HEK293 (cell line): ENCODE measurements at regions not wholly inside any gene's neighbourhood (a gene's known extent, or its start where the extent isn't known, plus 50 kb on each side); places are given as distances from the start of the nearest gene placed in this dataset.

ENCODE experiments used
- CTCF ChIA-PET: fragments of 350-600 bp; formaldehyde crosslinking; extraction: SDS; loops from one replicate; lab custom pipeline; 2021; ENCODE audit warnings: antibody characterized with exemption; lab: Yijun Ruan, JAX
- POLR2A ChIA-PET: fragments of 300-600 bp; formaldehyde crosslinking; extraction: SDS; loops from one replicate; lab custom pipeline; 2020; ENCODE audit warnings: antibody characterized with exemption, inconsistent platforms; lab: Yijun Ruan, JAX
- H3K27ac ChIP-seq: fragments of 200-500 bp; sonication (Bioruptor generic); 2 replicates; pipeline ENCODE4 v1.5.1; 2014; ENCODE audit warnings: low read depth, low read length, control low read depth, inconsistent platforms; ENCODE audit errors: extremely low read depth
- H3K36me3 ChIP-seq, 2 experiments: fragments of 200-500 bp in 1 of 2; sonication (Bioruptor generic) in 1 of 2; 1 replicate in 1 of 2; 2 replicates in 1 of 2; pipeline ENCODE4 v1.5.1; 2014 to 2017; ENCODE audit warnings: inconsistent platforms in 2 of 2, low read length in 2 of 2; ENCODE audit not compliant: control insufficient read depth in 2 of 2, insufficient read depth in 1 of 2
- H3K4me1 ChIP-seq: fragments of 200-500 bp; sonication (Bioruptor generic); 2 replicates; pipeline ENCODE4 v1.5.1; 2014; ENCODE audit warnings: mild to moderate bottlenecking, low read length, inconsistent platforms; ENCODE audit not compliant: control insufficient read depth, insufficient read depth
- H3K4me3 ChIP-seq: 2 replicates; pipeline ENCODE4 v1.5.1; 2011; ENCODE audit warnings: low read depth, mild to moderate bottlenecking, control low read depth, low read length, moderate library complexity
- H3K9me3 ChIP-seq: fragments of 200-500 bp; sonication (Bioruptor generic); 2 replicates; pipeline ENCODE4 v1.5.1; 2014; ENCODE audit warnings: low read depth, low read length, inconsistent platforms; ENCODE audit not compliant: control insufficient read depth, insufficient read depth
- GLI4 ChIP-seq: fragments of 450-650 bp; formaldehyde crosslinking; IDR thresholded peaks from 2 replicates; pipeline ENCODE4 v1.5.1; 2016; ENCODE audit warnings: missing biosample characterization, missing genetic modification characterization
- KLF7 ChIP-seq: fragments of 450-650 bp; formaldehyde crosslinking; IDR thresholded peaks from 2 replicates; pipeline ENCODE4 v1.5.1; 2016; ENCODE audit warnings: missing biosample characterization, missing genetic modification characterization, borderline replicate concordance
- KLF8 ChIP-seq: fragments of 450-650 bp; formaldehyde crosslinking; IDR thresholded peaks from 2 replicates; pipeline ENCODE4 v1.5.1; 2016; ENCODE audit warnings: missing biosample characterization, missing genetic modification characterization
- REPIN1 ChIP-seq: fragments of 450-650 bp; formaldehyde crosslinking; IDR thresholded peaks from 2 replicates; pipeline ENCODE4 v1.5.1; 2017; ENCODE audit warnings: missing biosample characterization, missing genetic modification characterization, low read depth
- SCRT1 ChIP-seq: fragments of 450-650 bp; formaldehyde crosslinking; IDR thresholded peaks from 2 replicates; pipeline ENCODE4 v1.5.1; 2016; ENCODE audit warnings: missing biosample characterization, missing genetic modification characterization, borderline replicate concordance
- YY2 ChIP-seq: fragments of 450-650 bp; formaldehyde crosslinking; IDR thresholded peaks from 2 replicates; pipeline ENCODE4 v1.5.1; 2016; ENCODE audit warnings: missing biosample characterization, missing genetic modification characterization
- ZBTB20 ChIP-seq: fragments of 450-650 bp; formaldehyde crosslinking; IDR thresholded peaks from 2 replicates; pipeline ENCODE4 v1.5.1; 2016; ENCODE audit warnings: missing biosample characterization, missing genetic modification characterization
- ZFP69B ChIP-seq: fragments of 450-650 bp; formaldehyde crosslinking; IDR thresholded peaks from 2 replicates; pipeline ENCODE4 v1.5.1; 2016; ENCODE audit warnings: missing biosample characterization, missing genetic modification characterization
- ZNF140 ChIP-seq: fragments of 450-650 bp; formaldehyde crosslinking; IDR thresholded peaks from 2 replicates; pipeline ENCODE4 v1.5.1; 2016; ENCODE audit warnings: missing biosample characterization, missing genetic modification characterization
- ZNF214 ChIP-seq: fragments of 450-650 bp; formaldehyde crosslinking; IDR thresholded peaks from 2 replicates; pipeline ENCODE4 v1.5.1; 2017; ENCODE audit warnings: missing biosample characterization, mild to moderate bottlenecking, missing genetic modification characterization, borderline replicate concordance
- ZNF23 ChIP-seq: fragments of 450-650 bp; formaldehyde crosslinking; IDR thresholded peaks from 2 replicates; pipeline ENCODE4 v1.5.1; 2016; ENCODE audit warnings: missing biosample characterization, missing genetic modification characterization, borderline replicate concordance
- ZNF335 ChIP-seq: fragments of 450-650 bp; formaldehyde crosslinking; conservative IDR thresholded peaks from 2 replicates; pipeline ENCODE4 v1.5.1; 2016; ENCODE audit warnings: missing biosample characterization, missing genetic modification characterization
- ZNF600 ChIP-seq: fragments of 450-650 bp; formaldehyde crosslinking; IDR thresholded peaks from 2 replicates; pipeline ENCODE4 v1.5.1; 2016; ENCODE audit warnings: missing biosample characterization, missing genetic modification characterization
- ZNF624 ChIP-seq: fragments of 450-650 bp; formaldehyde crosslinking; IDR thresholded peaks from 2 replicates; pipeline ENCODE4 v1.5.1; 2017; ENCODE audit warnings: missing biosample characterization, missing genetic modification characterization
- ZNF654 ChIP-seq: fragments of 450-650 bp; formaldehyde crosslinking; IDR thresholded peaks from 2 replicates; pipeline ENCODE4 v1.5.1; 2016; ENCODE audit warnings: low read depth, missing biosample characterization, missing genetic modification characterization
- TF ChIP-seq, protein P1 (sequence below): fragments of 450-650 bp; formaldehyde crosslinking; IDR thresholded peaks from 2 replicates; pipeline ENCODE4 v1.5.1; 2016; ENCODE audit warnings: missing biosample characterization, missing genetic modification characterization, borderline replicate concordance
- TF ChIP-seq, protein P2 (sequence below): fragments of 450-650 bp; formaldehyde crosslinking; IDR thresholded peaks from 2 replicates; pipeline ENCODE4 v1.5.1; 2016; ENCODE audit warnings: missing biosample characterization, missing genetic modification characterization
- TF ChIP-seq, protein P3 (sequence below): fragments of 450-650 bp; formaldehyde crosslinking; IDR thresholded peaks from 2 replicates; pipeline ENCODE4 v1.5.1; 2016; ENCODE audit warnings: missing biosample characterization, missing genetic modification characterization, low read depth
- TF ChIP-seq, protein P4 (sequence below): fragments of 450-650 bp; formaldehyde crosslinking; conservative IDR thresholded peaks from 2 replicates; pipeline ENCODE4 v1.5.1; 2016; ENCODE audit warnings: low read depth, missing biosample characterization, missing genetic modification characterization
- TF ChIP-seq, protein P5 (sequence below): fragments of 450-650 bp; formaldehyde crosslinking; IDR thresholded peaks from 2 replicates; pipeline ENCODE4 v1.5.1; 2016; ENCODE audit warnings: missing biosample characterization, missing genetic modification characterization

DNA sequence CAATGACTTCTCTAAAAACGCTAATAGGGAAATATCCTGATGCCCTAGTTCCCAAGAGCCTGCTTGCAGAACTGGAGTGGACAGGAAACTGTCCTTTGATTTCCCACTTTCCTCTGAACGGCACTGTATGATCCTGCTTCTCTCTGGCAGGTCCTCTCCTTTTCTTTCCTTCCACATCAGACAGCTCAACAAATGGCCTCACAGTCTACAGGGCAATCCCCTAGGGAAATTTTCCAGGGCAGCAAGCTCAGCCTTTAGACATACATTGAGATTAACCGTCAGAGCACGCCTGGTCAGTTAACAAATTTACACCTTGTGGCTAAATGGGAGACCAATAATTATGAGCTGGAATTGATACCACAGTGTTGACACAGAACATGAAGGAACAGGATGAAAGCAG is 164.9 kb downstream of the SLC24A2 start:
- Histone ChIP-seq H3K4me3 (no peak overlapping the region), H3K36me3 (no peaks in the 10 kb centered on the region), H3K9me3 (no peaks in the 10 kb centered on the region)
- POLR2A ChIA-PET = no interaction called here
- TF ChIP-seq, protein P1, sequence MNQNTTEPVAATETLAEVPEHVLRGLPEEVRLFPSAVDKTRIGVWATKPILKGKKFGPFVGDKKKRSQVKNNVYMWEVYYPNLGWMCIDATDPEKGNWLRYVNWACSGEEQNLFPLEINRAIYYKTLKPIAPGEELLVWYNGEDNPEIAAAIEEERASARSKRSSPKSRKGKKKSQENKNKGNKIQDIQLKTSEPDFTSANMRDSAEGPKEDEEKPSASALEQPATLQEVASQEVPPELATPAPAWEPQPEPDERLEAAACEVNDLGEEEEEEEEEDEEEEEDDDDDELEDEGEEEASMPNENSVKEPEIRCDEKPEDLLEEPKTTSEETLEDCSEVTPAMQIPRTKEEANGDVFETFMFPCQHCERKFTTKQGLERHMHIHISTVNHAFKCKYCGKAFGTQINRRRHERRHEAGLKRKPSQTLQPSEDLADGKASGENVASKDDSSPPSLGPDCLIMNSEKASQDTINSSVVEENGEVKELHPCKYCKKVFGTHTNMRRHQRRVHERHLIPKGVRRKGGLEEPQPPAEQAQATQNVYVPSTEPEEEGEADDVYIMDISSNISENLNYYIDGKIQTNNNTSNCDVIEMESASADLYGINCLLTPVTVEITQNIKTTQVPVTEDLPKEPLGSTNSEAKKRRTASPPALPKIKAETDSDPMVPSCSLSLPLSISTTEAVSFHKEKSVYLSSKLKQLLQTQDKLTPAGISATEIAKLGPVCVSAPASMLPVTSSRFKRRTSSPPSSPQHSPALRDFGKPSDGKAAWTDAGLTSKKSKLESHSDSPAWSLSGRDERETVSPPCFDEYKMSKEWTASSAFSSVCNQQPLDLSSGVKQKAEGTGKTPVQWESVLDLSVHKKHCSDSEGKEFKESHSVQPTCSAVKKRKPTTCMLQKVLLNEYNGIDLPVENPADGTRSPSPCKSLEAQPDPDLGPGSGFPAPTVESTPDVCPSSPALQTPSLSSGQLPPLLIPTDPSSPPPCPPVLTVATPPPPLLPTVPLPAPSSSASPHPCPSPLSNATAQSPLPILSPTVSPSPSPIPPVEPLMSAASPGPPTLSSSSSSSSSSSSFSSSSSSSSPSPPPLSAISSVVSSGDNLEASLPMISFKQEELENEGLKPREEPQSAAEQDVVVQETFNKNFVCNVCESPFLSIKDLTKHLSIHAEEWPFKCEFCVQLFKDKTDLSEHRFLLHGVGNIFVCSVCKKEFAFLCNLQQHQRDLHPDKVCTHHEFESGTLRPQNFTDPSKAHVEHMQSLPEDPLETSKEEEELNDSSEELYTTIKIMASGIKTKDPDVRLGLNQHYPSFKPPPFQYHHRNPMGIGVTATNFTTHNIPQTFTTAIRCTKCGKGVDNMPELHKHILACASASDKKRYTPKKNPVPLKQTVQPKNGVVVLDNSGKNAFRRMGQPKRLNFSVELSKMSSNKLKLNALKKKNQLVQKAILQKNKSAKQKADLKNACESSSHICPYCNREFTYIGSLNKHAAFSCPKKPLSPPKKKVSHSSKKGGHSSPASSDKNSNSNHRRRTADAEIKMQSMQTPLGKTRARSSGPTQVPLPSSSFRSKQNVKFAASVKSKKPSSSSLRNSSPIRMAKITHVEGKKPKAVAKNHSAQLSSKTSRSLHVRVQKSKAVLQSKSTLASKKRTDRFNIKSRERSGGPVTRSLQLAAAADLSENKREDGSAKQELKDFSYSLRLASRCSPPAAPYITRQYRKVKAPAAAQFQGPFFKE (tag by site-specific recombination) = no peak
- no peak for TF ChIP-seq ZNF214
- TF ChIP-seq, protein P2, sequence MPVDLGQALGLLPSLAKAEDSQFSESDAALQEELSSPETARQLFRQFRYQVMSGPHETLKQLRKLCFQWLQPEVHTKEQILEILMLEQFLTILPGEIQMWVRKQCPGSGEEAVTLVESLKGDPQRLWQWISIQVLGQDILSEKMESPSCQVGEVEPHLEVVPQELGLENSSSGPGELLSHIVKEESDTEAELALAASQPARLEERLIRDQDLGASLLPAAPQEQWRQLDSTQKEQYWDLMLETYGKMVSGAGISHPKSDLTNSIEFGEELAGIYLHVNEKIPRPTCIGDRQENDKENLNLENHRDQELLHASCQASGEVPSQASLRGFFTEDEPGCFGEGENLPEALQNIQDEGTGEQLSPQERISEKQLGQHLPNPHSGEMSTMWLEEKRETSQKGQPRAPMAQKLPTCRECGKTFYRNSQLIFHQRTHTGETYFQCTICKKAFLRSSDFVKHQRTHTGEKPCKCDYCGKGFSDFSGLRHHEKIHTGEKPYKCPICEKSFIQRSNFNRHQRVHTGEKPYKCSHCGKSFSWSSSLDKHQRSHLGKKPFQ (tag by site-specific recombination) = no peak
- TF ChIP-seq REPIN1 (tag by site-specific recombination) = no peak
- no peak for TF ChIP-seq GLI4 (tag by site-specific recombination)
- no peak for TF ChIP-seq ZNF600
- no peak for TF ChIP-seq YY2 (tag by site-specific recombination)
- TF ChIP-seq, protein P3, sequence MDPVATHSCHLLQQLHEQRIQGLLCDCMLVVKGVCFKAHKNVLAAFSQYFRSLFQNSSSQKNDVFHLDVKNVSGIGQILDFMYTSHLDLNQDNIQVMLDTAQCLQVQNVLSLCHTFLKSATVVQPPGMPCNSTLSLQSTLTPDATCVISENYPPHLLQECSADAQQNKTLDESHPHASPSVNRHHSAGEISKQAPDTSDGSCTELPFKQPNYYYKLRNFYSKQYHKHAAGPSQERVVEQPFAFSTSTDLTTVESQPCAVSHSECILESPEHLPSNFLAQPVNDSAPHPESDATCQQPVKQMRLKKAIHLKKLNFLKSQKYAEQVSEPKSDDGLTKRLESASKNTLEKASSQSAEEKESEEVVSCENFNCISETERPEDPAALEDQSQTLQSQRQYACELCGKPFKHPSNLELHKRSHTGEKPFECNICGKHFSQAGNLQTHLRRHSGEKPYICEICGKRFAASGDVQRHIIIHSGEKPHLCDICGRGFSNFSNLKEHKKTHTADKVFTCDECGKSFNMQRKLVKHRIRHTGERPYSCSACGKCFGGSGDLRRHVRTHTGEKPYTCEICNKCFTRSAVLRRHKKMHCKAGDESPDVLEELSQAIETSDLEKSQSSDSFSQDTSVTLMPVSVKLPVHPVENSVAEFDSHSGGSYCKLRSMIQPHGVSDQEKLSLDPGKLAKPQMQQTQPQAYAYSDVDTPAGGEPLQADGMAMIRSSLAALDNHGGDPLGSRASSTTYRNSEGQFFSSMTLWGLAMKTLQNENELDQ (tag by site-specific recombination) = no peak
- no peak for TF ChIP-seq ZNF624 (tag by site-specific recombination)
- no peak for TF ChIP-seq KLF8 (tag by site-specific recombination)
- no peak for TF ChIP-seq ZNF654 (tag by site-specific recombination)
- TF ChIP-seq ZFP69B (tag by site-specific recombination) = no peak
- TF ChIP-seq, protein P4, sequence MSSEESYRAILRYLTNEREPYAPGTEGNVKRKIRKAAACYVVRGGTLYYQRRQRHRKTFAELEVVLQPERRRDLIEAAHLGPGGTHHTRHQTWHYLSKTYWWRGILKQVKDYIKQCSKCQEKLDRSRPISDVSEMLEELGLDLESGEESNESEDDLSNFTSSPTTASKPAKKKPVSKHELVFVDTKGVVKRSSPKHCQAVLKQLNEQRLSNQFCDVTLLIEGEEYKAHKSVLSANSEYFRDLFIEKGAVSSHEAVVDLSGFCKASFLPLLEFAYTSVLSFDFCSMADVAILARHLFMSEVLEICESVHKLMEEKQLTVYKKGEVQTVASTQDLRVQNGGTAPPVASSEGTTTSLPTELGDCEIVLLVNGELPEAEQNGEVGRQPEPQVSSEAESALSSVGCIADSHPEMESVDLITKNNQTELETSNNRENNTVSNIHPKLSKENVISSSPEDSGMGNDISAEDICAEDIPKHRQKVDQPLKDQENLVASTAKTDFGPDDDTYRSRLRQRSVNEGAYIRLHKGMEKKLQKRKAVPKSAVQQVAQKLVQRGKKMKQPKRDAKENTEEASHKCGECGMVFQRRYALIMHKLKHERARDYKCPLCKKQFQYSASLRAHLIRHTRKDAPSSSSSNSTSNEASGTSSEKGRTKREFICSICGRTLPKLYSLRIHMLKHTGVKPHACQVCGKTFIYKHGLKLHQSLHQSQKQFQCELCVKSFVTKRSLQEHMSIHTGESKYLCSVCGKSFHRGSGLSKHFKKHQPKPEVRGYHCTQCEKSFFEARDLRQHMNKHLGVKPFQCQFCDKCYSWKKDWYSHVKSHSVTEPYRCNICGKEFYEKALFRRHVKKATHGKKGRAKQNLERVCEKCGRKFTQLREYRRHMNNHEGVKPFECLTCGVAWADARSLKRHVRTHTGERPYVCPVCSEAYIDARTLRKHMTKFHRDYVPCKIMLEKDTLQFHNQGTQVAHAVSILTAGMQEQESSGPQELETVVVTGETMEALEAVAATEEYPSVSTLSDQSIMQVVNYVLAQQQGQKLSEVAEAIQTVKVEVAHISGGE (tag by site-specific recombination) = no peak
- TF ChIP-seq SCRT1 (tag by site-specific recombination) = no peak
- no peak for TF ChIP-seq ZNF23 (tag by site-specific recombination)
- TF ChIP-seq ZNF140 (tag by site-specific recombination) = no peak
- TF ChIP-seq ZBTB20 = no peak
- TF ChIP-seq, protein P5, sequence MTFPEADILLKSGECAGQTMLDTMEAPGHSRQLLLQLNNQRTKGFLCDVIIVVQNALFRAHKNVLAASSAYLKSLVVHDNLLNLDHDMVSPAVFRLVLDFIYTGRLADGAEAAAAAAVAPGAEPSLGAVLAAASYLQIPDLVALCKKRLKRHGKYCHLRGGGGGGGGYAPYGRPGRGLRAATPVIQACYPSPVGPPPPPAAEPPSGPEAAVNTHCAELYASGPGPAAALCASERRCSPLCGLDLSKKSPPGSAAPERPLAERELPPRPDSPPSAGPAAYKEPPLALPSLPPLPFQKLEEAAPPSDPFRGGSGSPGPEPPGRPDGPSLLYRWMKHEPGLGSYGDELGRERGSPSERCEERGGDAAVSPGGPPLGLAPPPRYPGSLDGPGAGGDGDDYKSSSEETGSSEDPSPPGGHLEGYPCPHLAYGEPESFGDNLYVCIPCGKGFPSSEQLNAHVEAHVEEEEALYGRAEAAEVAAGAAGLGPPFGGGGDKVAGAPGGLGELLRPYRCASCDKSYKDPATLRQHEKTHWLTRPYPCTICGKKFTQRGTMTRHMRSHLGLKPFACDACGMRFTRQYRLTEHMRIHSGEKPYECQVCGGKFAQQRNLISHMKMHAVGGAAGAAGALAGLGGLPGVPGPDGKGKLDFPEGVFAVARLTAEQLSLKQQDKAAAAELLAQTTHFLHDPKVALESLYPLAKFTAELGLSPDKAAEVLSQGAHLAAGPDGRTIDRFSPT = no peak
- no peak for TF ChIP-seq KLF7 (tag by site-specific recombination)
- no peak for TF ChIP-seq ZNF335 (tag by site-specific recombination)
- TF ChIP-seq, all 188 proteins: peak for 0
- Histone ChIP-seq H3K4me1 (no peaks in the 10 kb centered on the region), H3K27ac (no peak overlapping the region)
- CTCF ChIA-PET = interaction anchor here (1.1 kb wide), 1 partner anchor 8 kb away, joined by 4 read pairs; no protein-coding TSS in a partner anchor
